ENCODE measurements at regions not wholly inside any gene's neighbourhood (a gene's known extent, or its start where the extent isn't known, plus 50 kb on each side); places are given as distances from the start of the nearest gene placed in this dataset.

DNA sequence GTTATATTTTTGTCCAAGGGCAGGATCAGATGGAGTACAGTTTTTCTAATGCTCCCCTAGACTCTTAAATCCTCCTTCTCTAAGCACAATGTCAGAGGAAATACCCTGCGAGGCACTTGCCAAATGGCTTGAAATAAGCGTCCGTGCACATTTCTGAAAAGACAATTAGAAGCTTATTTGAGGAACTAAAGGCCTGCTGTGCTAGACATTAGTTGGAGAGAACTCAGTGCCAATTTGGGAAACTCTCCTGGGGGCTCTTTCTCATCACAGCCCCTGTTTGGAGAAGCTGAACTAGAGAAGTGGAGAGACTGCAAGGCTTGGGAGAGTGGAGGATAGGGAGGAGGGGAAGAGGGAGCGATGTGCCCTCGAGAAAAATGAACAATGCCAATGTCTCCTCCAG, 247.6 kb upstream of the C2CD4B start:
- POLR2A ChIA-PET: no interaction called here
- Histone ChIP-seq H3K36me3 (ENCODE audit: control insufficient read depth, insufficient read depth, low read length) (no peaks in the 10 kb centered on the region), H3K27me3 (ENCODE audit: control insufficient read depth, insufficient read depth, low read length) (no peaks in the 10 kb centered on the region), H3K4me3 (ENCODE audit: low read depth, low read length) (no peak overlapping the region)
- DNase-seq (ENCODE audit: low read depth): no peak
- CTCF ChIA-PET: no interaction called here
- TF ChIP-seq CTCF (IDR thresholded peaks at IDR 0.05; ENCODE audit: insufficient read depth, low read depth, low read length): no peak

DNA sequence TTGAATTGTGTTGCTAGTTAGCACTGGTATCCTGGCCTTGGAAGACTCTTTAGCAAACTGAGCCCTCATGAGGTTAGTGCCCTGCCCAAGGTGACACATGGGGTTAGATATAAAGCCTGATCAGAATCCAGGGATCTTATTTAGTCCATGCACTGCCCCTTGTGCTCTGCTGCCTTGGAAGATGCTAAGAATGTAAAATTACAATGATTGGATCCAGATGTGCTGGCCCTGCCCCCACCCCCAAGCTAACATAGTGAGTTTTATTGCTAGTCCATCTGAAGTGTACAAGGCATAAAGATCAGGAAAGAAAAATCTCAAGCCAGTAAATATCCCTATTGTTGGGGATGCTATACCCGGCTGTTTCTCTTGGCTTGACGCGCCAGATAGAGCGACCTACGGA, 248.1 kb upstream of the C2CD4B start:
- H3K36me3 ChIP-seq (ENCODE audit: control insufficient read depth, insufficient read depth, low read length): no peaks in the 10 kb centered on the region
- H3K4me3 ChIP-seq (ENCODE audit: low read depth, low read length): no peak overlapping the region
- DNase-seq (ENCODE audit: low read depth): peak; percentile 31
- no peaks in the 10 kb centered on the region for H3K27me3 ChIP-seq (ENCODE audit: control insufficient read depth, insufficient read depth, low read length)
- TF ChIP-seq CTCF (IDR thresholded peaks at IDR 0.05; ENCODE audit: insufficient read depth, low read depth, low read length): no peak
- POLR2A ChIA-PET: no interaction called here
- CTCF ChIA-PET: no interaction called here

DNA sequence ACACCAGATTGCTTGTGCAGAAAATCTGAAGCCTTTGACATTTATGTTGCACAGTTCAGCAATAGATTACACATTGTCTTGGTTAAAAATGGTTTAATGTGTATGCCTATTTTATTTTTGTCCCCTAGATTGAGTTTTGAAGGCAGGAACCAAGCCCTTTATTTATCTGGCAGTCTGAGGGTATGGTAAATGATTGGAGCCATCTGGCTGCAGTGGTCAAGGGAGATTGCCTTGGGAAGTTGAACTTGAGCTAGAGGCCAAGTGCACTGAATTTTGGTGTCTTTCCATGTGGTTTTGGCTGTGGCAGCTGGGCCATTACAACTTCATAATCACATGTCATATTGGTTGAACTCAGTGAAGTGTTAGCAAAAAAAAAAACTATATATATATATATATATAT, 248.7 kb upstream of the C2CD4B start:
- CTCF ChIA-PET: no interaction called here
- no peak for TF ChIP-seq CTCF (IDR thresholded peaks at IDR 0.05; ENCODE audit: insufficient read depth, low read depth, low read length)
- Histone ChIP-seq H3K4me3 (ENCODE audit: low read depth, low read length) (no peak overlapping the region), H3K27me3 (ENCODE audit: control insufficient read depth, insufficient read depth, low read length) (no peaks in the 10 kb centered on the region), H3K36me3 (ENCODE audit: control insufficient read depth, insufficient read depth, low read length) (no peaks in the 10 kb centered on the region)
- POLR2A ChIA-PET: no interaction called here
- no peak for DNase-seq (ENCODE audit: low read depth)

DNA sequence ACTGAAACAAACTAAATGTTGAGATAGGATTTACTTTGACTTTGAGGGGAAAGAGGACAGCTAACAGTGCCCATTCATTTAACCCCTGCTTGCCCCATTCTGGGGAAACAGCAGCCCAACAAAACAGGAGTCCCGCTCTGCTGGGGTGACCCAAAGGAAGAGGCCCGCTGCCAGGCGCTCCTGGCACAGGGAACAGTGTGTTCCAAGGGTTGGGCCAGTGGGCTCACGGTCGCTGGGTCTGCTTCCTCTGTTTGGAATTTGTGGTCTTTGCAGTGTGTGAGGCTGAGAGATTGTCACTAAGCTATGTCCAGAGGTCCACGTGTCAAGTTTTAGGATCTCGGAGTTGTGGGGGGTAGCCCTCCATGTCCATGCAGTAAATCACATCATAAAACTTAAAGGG, 250.4 kb upstream of the C2CD4B start:
- ChIA-PET POLR2A (no interaction called here), CTCF (no interaction called here)
- TF ChIP-seq CTCF (IDR thresholded peaks at IDR 0.05; ENCODE audit: insufficient read depth, low read depth, low read length): no peak
- DNase-seq (ENCODE audit: low read depth): no peak
- Histone ChIP-seq H3K4me3 (ENCODE audit: low read depth, low read length) (no peak overlapping the region), H3K27me3 (ENCODE audit: control insufficient read depth, insufficient read depth, low read length) (no peaks in the 10 kb centered on the region), H3K36me3 (ENCODE audit: control insufficient read depth, insufficient read depth, low read length) (no peaks in the 10 kb centered on the region)

DNA sequence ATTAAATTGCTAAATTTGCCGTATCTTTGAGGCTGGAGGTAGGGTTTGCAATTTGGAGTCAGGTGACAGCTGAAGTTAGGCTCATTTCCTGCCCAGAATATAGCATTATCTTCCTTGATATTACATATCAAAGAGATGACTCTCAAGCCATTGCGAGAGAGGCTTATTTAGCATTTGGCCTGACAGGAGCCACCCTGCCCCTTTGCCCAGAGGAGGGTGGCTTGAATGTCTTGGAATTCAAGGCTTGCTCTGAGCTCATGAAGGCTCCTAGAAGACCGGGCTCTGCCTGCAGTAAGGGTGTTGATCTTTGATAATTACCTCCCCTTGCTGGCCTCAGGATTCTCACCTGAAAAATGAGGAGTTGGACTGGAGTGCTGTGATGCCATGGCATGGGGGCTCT, 251.4 kb upstream of the C2CD4B start:
- no peaks in the 10 kb centered on the region for H3K27me3 ChIP-seq (ENCODE audit: control insufficient read depth, insufficient read depth, low read length)
- no peak for DNase-seq (ENCODE audit: low read depth)
- TF ChIP-seq CTCF (IDR thresholded peaks at IDR 0.05; ENCODE audit: insufficient read depth, low read depth, low read length): no peak
- CTCF ChIA-PET: interaction anchor here (1.2 kb wide), 1 partner anchor 25 kb away, joined by 3 read pairs; no protein-coding TSS in a partner anchor
- H3K36me3 ChIP-seq (ENCODE audit: control insufficient read depth, insufficient read depth, low read length): no peaks in the 10 kb centered on the region
- POLR2A ChIA-PET: no interaction called here
- H3K4me3 ChIP-seq (ENCODE audit: low read depth, low read length): no peak overlapping the region
